ENCODE measurements at regions not wholly inside any gene's neighbourhood (a gene's known extent, or its start where the extent isn't known, plus 50 kb on each side); places are given as distances from the start of the nearest gene placed in this dataset.

DNA sequence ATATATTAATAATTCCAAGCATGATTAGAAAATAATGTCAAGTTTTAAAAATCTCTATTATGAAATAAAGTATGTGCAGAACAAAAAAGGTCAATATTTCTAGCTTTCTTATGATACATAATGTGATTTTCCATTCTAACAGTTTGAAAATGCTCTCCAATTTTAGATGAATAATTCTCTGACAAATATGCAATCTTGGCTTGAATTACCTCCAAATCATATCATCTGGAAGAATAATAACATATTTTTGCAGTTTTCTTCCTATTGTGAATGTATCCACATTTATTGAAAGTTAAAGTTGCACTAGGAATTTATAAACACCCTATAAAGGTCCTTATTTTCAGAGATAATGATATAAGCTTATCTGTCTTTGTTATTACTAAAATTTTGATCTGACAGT, 548.5 kb upstream of the SLC10A2 start:
- TF ChIP-seq, protein P1, sequence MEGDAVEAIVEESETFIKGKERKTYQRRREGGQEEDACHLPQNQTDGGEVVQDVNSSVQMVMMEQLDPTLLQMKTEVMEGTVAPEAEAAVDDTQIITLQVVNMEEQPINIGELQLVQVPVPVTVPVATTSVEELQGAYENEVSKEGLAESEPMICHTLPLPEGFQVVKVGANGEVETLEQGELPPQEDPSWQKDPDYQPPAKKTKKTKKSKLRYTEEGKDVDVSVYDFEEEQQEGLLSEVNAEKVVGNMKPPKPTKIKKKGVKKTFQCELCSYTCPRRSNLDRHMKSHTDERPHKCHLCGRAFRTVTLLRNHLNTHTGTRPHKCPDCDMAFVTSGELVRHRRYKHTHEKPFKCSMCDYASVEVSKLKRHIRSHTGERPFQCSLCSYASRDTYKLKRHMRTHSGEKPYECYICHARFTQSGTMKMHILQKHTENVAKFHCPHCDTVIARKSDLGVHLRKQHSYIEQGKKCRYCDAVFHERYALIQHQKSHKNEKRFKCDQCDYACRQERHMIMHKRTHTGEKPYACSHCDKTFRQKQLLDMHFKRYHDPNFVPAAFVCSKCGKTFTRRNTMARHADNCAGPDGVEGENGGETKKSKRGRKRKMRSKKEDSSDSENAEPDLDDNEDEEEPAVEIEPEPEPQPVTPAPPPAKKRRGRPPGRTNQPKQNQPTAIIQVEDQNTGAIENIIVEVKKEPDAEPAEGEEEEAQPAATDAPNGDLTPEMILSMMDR (IDR thresholded peaks at IDR 0.05), result no peak
- TF ChIP-seq POLR2A (IDR thresholded peaks at IDR 0.05), result no peak
